ENCODE measurements at regions not wholly inside any gene's neighbourhood (a gene's known extent, or its start where the extent isn't known, plus 50 kb on each side); places are given as distances from the start of the nearest gene placed in this dataset.

DNA sequence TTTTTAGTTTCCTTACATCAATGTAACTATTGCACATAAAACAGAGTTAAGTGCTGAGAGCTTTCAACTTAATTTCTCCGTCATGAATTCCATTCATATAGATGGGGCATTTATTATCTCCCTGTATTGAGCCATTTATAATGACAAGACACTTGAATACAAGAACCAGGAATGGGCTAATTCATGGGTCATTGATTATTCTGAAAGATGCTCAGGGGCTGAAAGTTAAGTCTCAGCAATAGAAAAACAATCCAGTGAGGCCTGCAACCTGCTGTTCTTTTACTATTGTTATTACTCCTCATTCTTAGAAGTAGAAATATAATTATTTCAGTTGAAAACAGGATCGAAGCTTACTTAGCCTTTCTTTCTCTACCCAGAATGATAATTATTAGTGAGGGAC lies 307.7 kb downstream of the MMUT start:
- H3K4me1 ChIP-seq = no peaks in the 10 kb centered on the region
- intact Hi-C loops (cut with DNase I) = no loop called here
- ATAC-seq = no peak

DNA sequence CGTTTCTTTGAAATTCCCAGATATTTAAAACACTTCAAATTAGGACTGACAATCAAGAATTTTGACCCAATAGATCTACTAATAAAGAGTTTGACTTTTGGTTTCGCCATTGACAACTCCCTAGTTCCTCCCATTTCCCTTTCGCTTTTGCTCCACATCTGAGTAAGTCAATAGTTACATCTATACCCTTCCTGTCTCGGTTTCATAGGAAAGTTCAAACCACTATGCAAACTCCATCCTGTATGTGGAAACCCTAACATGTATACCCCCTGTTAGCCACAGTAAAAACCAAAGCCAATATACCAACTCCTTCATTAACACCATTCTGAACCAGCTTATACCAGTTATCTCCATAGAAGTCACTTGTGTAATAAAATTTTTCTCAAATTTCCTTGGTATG lies 311.1 kb downstream of the MMUT start:
- Histone ChIP-seq H3K4me3 (no peak overlapping the region), H3K4me1 (no peaks in the 10 kb centered on the region), H3K36me3 (no peaks in the 10 kb centered on the region), H3K27ac (no peak overlapping the region), H3K27me3 (no peaks in the 10 kb centered on the region), H3K9me3 (no peaks in the 10 kb centered on the region)
- TF ChIP-seq, protein P1, sequence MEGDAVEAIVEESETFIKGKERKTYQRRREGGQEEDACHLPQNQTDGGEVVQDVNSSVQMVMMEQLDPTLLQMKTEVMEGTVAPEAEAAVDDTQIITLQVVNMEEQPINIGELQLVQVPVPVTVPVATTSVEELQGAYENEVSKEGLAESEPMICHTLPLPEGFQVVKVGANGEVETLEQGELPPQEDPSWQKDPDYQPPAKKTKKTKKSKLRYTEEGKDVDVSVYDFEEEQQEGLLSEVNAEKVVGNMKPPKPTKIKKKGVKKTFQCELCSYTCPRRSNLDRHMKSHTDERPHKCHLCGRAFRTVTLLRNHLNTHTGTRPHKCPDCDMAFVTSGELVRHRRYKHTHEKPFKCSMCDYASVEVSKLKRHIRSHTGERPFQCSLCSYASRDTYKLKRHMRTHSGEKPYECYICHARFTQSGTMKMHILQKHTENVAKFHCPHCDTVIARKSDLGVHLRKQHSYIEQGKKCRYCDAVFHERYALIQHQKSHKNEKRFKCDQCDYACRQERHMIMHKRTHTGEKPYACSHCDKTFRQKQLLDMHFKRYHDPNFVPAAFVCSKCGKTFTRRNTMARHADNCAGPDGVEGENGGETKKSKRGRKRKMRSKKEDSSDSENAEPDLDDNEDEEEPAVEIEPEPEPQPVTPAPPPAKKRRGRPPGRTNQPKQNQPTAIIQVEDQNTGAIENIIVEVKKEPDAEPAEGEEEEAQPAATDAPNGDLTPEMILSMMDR (IDR thresholded peaks at IDR 0.05) = no peak
- intact Hi-C loops (cut with DNase I) = no loop called here
- DNase-seq (no peak), ATAC-seq (no peak)

More for the DNA sequence above, 307.7 kb downstream of the MMUT start:
- Histone ChIP-seq H3K27ac (no peak overlapping the region), H3K27me3 (no peaks in the 10 kb centered on the region), H3K4me3 (no peak overlapping the region), H3K36me3 (no peaks in the 10 kb centered on the region), H3K9me3 (no peaks in the 10 kb centered on the region)
- TF ChIP-seq, protein P1 (IDR thresholded peaks at IDR 0.05) = no peak
- no peak for DNase-seq

DNA sequence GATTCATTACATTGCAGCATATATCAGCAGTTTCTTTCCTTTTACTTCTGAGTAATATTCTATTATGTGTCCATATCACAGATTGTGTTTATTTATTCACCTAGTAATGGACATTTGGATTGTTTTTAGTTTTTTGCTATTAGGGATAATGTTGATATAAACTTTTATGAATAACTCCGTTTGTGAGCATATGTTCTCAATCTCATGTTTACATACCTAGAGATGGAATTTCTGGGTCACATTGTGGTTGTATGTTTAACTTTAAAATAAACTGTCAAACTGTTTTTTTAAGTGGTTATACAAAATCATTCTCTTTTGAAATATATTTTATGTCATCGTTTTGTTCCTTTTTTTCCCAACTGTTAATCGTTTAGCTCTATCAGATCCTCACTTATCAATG lies 311.6 kb downstream of the MMUT start:
- Histone ChIP-seq H3K36me3 (no peaks in the 10 kb centered on the region), H3K27me3 (no peaks in the 10 kb centered on the region), H3K4me1 (no peaks in the 10 kb centered on the region), H3K9me3 (peaks cover 3% of the 10 kb centered on the region), H3K27ac (no peak overlapping the region), H3K4me3 (no peak overlapping the region)
- intact Hi-C loops (cut with DNase I) = no loop called here
- TF ChIP-seq, protein P1 (IDR thresholded peaks at IDR 0.05) = no peak
- ATAC-seq (no peak), DNase-seq (no peak)

DNA sequence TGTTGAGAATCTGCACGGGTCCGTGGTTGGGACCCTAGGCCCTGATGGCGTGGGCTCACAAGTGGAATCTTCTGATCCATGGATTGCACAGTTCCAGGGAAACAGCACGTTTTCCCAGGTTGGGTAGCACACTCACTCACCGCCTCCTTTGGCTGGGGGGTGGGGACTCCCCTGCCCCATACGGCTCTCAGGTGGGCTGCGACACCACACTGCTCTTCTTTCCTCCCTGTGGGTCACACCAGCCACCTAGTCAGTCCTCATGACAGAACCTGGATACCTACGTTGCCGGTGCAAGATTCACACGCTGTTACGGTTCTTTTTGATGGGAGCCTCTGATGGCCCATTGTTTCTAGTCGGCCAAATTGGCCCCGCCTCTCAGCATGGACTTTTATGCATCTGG lies 312.0 kb downstream of the MMUT start:
- no peak overlapping the region for H3K27ac ChIP-seq
- H3K9me3 ChIP-seq = peaks cover 6% of the 10 kb centered on the region
- TF ChIP-seq, protein P1 (IDR thresholded peaks at IDR 0.05) = no peak
- H3K4me3 ChIP-seq = no peak overlapping the region
- DNase-seq (no peak), ATAC-seq (no peak)
- H3K4me1 ChIP-seq = no peaks in the 10 kb centered on the region
- intact Hi-C loops (cut with DNase I) = no loop called here
- H3K27me3 ChIP-seq = no peaks in the 10 kb centered on the region
- H3K36me3 ChIP-seq = no peaks in the 10 kb centered on the region

DNA sequence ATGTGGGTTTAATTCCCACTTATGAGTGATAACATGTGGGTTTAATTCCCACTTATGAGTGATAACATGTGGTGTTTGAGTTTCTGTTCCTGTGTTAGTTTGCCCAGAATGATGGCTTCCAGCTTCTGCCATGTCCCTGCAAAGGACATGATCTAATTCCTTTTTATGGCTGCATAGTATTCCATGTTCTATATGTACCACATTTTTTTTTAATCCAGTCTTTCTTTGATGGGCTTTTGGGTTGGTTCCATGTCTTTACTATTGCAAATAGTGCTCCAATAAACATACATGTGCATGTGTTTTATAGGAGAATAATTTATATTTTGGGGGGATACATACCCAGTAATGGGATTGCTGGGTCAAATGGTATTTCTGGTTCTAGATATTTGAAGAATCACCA lies 317.8 kb downstream of the MMUT start:
- Histone ChIP-seq H3K9me3 (peaks cover 6% of the 10 kb centered on the region), H3K4me1 (no peaks in the 10 kb centered on the region), H3K36me3 (no peaks in the 10 kb centered on the region), H3K27ac (no peak overlapping the region), H3K27me3 (no peaks in the 10 kb centered on the region), H3K4me3 (no peak overlapping the region)
- intact Hi-C loops (cut with DNase I) = no loop called here
- ATAC-seq = no peak
- TF ChIP-seq, protein P1 (IDR thresholded peaks at IDR 0.05) = no peak
- no peak for DNase-seq

DNA sequence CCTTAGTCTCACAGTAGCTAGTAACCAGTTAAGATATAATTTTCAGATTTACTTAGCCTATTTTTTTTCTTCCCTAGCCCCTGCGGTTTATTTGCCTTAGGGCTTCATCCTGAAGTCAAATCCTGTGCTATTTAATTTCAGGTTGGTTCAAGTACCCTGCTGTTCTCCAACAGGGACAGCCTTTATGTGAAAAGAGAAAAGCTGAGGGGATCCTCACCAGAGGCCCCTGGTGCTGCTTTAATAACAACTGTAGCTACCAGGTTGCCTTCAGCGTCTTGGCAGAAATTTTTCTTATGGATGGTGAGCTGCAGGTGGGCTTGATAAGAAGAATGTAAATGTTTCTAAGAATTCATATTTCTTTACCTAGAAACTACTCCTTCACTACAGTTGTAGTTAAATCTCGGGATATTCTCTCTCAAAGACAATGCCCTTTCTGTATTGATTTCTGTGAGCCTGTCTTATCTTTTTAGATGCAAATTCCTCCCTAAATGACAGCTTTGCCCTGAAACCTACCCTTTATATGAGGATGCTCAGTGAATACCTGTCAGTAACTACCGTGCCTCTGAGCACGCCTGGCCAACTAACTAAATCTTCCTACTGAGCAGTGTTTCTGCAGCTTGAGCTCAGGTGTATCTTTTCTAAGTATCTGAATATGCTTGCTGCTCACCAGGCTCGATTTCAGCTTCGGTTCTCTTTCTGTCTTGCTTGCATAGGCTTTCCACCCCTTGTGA lies 320.5 kb downstream of the MMUT start:
- no peak overlapping the region for H3K4me3 ChIP-seq
- H3K9me3 ChIP-seq = peaks cover 6% of the 10 kb centered on the region
- intact Hi-C loops (cut with DNase I) = no loop called here
- DNase-seq (no peak), ATAC-seq (no peak)
- H3K27me3 ChIP-seq = no peaks in the 10 kb centered on the region
- TF ChIP-seq, protein P1 (IDR thresholded peaks at IDR 0.05) = no peak
- no peak overlapping the region for H3K27ac ChIP-seq
- no peaks in the 10 kb centered on the region for H3K4me1 ChIP-seq
- no peaks in the 10 kb centered on the region for H3K36me3 ChIP-seq
